ENCODE measurements at regions not wholly inside any gene's neighbourhood (a gene's known extent, or its start where the extent isn't known, plus 50 kb on each side); places are given as distances from the start of the nearest gene placed in this dataset.
"Not testable (repeated sequence)": the region's sequence is repeated elsewhere in the genome, so short reads cannot be mapped to it uniquely, and the experiment has no call there.

DNA sequence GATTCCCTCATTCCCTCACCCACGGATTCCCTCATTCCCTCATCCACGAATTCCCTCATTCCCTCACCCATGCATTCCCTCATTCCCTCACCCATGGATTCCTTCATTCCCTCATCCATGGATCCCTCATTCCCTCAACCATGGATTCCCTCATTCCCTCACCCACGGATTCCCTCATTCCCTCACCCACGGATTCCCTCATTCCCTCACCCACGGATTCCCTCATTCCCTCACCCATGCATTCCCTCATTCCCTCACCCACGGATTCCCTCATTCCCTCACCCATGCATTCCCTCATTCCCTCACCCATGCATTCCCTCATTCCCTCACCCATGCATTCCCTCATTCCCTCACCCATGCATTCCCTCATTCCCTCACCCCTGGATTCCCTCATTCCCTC lies 238.0 kb downstream of the TTLL2 start:
- ATAC-seq; H3K9me3 Mint-ChIP-seq; H3K27me3 Mint-ChIP-seq (ENCODE audit: low read depth); H3K4me1 Mint-ChIP-seq (ENCODE audit: low read depth); H3K36me3 Mint-ChIP-seq (ENCODE audit: insufficient read depth); DNase-seq; H3K4me3 Mint-ChIP-seq: not testable (repeated sequence)

DNA sequence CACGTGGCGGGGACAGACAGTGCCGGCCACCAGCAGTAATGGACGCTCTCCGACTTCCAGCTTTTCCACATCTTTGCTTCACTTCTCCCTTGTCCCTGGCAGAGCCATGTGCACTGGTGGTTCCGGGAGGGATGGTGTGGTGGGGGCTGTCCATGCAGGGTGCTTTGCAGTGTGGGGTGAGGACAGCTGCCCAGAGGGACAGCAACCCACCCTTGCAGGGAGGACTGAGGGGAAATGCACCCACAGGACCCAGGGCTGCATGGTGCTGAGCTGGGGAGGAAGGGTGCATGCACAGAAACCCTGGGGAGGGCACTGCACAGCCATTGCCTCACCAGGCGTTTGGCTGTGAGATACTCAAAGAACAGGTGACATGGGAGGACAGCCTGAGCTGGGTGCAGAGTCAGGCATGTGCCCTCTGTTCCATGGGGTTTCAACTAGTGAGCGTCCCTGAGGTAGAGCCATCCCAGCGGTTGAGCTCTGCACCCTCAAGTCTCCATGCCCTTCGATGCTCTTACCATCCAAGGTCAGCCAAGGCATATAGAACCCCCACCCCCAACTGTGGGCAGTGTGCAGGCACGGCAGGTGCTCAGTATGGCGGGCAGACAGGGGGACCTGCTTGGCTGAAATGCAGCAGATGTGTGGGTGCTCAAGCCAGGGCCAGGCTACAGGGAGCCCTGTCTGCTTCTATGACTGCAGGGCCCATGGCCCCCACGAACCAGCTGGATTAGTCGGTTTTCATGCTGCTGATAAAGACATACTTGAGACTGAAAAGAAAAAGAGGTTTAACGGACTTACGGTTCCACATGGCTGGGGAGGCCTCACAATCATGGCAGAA lies 239.7 kb downstream of the TTLL2 start:
- H3K4me3 Mint-ChIP-seq, result no peak overlapping the region
- peaks cover 9% of the 10 kb centered on the region for H3K27me3 Mint-ChIP-seq (ENCODE audit: low read depth)
- H3K9me3 Mint-ChIP-seq, result no peaks in the 10 kb centered on the region
- ATAC-seq, result no peak
- no peaks in the 10 kb centered on the region for H3K4me1 Mint-ChIP-seq (ENCODE audit: low read depth)
- H3K36me3 Mint-ChIP-seq (ENCODE audit: insufficient read depth), result no peaks in the 10 kb centered on the region
- DNase-seq, result no peak

DNA sequence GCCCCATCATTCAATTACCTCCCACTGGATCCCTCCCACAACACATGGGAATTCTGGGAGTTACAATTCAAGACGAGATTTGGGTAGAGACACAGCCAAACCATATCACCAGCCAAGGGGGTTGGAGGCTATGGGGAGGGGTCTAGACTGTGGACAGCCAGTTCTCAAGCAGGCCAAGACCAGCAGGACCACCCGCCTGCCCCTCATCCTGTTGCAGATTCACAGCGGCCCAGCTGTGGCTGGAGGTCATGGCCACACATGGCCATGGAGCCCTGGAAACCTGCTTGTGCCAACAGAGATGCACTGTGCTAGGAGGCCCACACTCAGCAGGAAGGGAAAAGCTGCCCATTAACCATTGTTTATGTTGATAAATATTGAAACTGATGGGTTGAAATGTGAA lies 240.5 kb downstream of the TTLL2 start:
- ATAC-seq, result no peak
- H3K4me1 Mint-ChIP-seq (ENCODE audit: low read depth), result no peaks in the 10 kb centered on the region
- H3K27me3 Mint-ChIP-seq (ENCODE audit: low read depth), result peaks cover 9% of the 10 kb centered on the region
- no peak for DNase-seq
- H3K9me3 Mint-ChIP-seq, result no peaks in the 10 kb centered on the region
- no peak overlapping the region for H3K4me3 Mint-ChIP-seq
- H3K36me3 Mint-ChIP-seq (ENCODE audit: insufficient read depth), result no peaks in the 10 kb centered on the region

DNA sequence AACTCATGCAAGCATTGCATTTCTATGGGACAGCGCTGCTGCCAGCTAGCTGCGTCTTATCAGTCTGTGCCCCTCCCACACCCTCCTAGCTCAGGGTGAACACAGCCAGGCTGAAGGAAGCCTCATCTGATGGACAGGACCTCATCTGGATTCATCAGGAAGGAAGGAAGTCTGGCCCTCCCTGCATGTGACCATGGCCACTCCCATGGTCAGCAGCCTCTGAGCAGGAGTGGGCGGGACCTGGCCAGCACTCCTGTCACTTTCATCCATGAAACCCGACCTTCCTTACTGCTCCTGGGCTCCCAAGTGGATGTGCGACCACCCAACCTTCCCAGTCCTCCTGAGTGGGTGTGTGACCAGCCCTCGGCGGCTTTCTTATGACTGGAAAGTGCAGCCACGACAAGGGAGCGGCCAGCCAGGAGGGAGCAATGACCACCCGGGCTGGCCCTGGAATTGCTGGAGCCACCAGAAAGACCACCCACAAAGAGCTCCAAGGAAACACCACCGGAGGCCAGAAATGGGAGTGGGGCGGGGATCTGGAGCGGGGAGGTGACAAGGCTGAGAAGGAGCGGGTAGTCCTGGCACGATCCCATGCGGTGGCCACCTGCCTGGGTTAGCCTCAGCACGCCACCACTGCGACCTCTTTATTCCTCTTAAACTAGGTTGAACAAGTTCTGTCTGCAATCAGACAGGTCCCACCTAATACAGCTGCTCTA lies 241.2 kb downstream of the TTLL2 start:
- Mint-ChIP-seq H3K4me1 (ENCODE audit: low read depth) (no peaks in the 10 kb centered on the region), H3K9me3 (no peaks in the 10 kb centered on the region), H3K4me3 (no peak overlapping the region), H3K36me3 (ENCODE audit: insufficient read depth) (no peaks in the 10 kb centered on the region), H3K27me3 (ENCODE audit: low read depth) (peaks cover 9% of the 10 kb centered on the region)
- DNase-seq, result no peak
- no peak for ATAC-seq

DNA sequence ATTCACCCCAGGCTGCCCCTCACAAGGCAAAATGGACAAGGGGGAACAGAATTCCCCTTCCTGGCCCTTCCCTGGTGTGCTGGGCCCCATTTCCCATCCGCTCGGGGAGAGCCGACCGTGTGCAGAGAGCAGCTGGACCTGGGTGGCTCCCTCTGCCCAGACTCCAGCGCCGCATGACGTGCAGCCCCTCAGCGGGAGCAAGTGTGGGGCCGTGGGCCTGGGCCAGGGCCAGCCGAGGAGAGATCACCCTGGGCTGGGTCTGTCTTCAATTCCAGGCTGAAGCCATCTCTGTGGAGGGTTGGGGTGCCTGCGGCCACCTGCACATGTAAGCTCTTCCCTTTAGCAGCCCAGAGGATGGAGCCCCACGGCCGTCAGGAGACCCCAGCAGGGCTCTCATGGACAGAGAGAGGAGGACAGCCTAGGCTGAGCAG lies 241.8 kb downstream of the TTLL2 start:
- no peaks in the 10 kb centered on the region for H3K9me3 Mint-ChIP-seq
- DNase-seq, result no peak
- no peaks in the 10 kb centered on the region for H3K4me1 Mint-ChIP-seq (ENCODE audit: low read depth)
- peak in 1 of 2 donors; percentile 18 for ATAC-seq
- H3K4me3 Mint-ChIP-seq, result no peak overlapping the region
- peaks cover 9% of the 10 kb centered on the region for H3K27me3 Mint-ChIP-seq (ENCODE audit: low read depth)
- H3K36me3 Mint-ChIP-seq (ENCODE audit: insufficient read depth), result no peaks in the 10 kb centered on the region

DNA sequence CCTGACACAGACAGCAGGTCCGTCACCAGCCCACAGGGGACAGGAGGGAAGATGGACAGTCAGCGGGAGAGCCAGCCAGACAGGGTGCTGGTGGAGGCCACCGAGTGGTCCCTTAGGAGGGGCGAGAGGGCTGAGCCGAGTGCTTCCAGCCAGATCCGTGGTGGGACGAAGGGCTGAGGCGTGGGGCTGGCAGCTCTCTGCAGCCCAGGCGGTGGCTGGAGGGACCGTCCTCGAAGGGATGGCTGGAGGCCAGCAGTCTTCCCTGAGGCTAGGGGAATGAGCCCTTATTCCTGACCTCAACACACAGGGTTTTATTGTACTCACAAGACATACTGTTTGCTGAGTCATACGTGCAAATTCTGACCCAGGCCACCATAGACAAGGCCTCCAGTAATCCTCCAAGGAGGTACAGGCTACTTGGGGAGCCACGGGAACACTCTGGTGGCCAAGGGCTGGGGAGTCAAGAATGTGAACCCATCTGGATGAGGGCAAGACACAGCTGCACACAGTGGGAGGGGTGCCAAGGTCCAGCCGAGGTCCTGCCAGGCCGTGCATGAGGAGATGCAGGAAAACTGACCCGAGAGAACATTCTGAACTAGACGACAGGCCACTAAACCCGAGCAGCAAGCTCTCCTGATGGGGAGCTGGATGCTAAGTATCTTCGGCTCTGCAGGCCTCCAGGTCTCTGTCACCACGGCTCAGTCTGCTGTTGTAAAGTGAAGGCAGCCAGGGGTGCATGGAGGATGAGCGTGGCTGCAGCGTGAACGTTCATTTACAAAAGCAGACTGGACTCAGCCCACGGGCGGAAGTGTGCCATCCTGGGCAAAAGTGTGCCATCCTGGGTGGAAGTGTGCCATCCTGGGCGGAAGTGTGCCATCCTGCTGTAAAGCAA lies 242.5 kb downstream of the TTLL2 start:
- Mint-ChIP-seq H3K27me3 (ENCODE audit: low read depth) (peaks cover 9% of the 10 kb centered on the region), H3K4me1 (ENCODE audit: low read depth) (no peaks in the 10 kb centered on the region), H3K36me3 (ENCODE audit: insufficient read depth) (no peaks in the 10 kb centered on the region), H3K9me3 (no peaks in the 10 kb centered on the region), H3K4me3 (no peak overlapping the region)
- ATAC-seq (peak in 1 of 2 donors; percentile 18), DNase-seq (no peak)

DNA sequence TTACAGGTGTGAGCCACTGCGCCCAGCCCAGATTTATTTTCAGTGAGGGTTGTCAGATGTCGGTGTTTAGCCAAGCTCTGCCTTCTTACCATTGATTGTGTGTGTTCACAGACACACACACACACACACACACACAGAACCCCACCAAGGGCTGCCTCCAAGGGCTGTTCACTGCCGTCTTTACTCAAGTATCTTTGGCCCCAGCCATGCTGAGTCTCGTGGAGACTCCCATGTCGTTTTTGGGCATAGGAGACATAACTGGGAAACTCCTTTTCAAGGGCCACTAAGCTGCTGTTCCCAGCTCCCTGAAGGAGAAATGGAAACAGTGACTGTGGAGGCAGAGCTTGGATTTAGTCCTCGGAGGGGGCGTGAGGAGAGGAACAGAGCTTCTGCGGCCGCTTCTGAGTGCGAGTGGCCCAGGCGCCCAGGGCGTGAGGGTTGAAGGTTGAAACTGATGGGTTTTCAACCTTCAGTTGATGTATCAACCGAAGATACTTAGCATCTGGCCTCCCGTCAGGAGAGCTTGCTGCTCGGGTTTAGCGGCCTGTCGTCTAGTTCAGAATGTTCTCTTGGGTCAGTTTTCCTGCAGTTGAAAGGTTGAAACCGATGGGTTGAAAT lies 243.6 kb downstream of the TTLL2 start:
- H3K27me3 Mint-ChIP-seq (ENCODE audit: low read depth), result peaks cover 9% of the 10 kb centered on the region
- no peaks in the 10 kb centered on the region for H3K9me3 Mint-ChIP-seq
- DNase-seq, result no peak
- ATAC-seq, result no peak
- H3K4me1 Mint-ChIP-seq (ENCODE audit: low read depth), result no peaks in the 10 kb centered on the region
- no peak overlapping the region for H3K4me3 Mint-ChIP-seq
- no peaks in the 10 kb centered on the region for H3K36me3 Mint-ChIP-seq (ENCODE audit: insufficient read depth)

DNA sequence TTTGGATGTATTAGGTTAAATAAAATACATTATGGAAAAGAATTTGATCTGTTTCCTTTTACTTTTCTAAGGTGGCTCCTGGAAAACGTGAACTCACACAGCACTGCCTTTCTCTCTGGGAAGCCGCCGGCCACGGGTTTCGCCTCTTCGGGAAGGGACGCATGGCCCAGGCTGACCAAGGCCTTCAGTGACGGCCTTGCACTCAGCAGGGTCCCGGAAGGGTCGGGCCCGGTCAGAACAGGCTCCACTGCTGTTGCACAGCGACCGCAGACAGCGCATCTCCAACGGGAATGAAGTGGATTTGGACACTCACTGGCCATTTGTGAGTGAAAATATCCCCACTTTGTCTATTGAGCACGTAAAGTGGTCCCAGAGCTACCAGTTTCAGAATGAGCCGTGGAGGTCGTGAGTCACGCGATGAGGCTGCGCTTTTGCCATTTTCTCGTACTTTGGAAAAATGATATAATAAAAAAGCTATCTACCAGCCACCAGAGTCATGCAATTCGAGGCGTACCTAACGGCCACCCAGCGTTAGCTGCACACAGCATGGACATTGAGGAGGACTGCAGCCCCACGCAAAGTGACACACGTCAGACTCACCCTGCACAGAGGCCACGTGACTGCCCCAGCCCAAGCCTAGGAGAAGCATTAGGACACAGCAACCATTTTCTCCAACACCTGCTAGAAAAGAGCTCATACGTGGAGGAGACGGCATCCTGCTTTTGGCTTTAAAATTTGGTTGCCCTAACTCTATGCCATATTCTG lies 244.3 kb downstream of the TTLL2 start:
- no peak for DNase-seq
- ATAC-seq, result no peak
- H3K9me3 Mint-ChIP-seq, result no peaks in the 10 kb centered on the region
- no peaks in the 10 kb centered on the region for H3K36me3 Mint-ChIP-seq (ENCODE audit: insufficient read depth)
- H3K4me1 Mint-ChIP-seq (ENCODE audit: low read depth), result no peaks in the 10 kb centered on the region
- H3K4me3 Mint-ChIP-seq, result no peak overlapping the region
- peaks cover 7% of the 10 kb centered on the region for H3K27me3 Mint-ChIP-seq (ENCODE audit: low read depth)

DNA sequence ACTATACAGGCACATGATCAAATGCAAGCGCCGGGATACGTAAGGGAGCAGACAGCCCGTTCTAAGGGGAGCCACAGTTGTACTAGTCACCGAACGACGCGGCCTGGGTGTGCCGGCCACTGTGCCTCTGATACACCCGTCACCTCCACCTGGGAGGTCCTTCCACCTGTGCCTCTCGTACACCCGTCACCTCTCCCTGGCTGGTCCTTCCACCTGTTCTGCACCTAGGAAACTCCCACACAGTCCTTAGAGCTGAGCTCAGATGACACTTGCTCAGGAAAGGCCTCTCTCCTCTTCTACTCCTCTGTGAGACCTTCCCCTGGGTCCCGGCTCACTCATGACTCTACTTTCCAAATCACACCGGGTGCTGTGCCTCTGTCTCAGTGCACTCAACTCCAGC lies 245.0 kb downstream of the TTLL2 start:
- DNase-seq, result no peak
- H3K4me1 Mint-ChIP-seq (ENCODE audit: low read depth), result no peaks in the 10 kb centered on the region

DNA sequence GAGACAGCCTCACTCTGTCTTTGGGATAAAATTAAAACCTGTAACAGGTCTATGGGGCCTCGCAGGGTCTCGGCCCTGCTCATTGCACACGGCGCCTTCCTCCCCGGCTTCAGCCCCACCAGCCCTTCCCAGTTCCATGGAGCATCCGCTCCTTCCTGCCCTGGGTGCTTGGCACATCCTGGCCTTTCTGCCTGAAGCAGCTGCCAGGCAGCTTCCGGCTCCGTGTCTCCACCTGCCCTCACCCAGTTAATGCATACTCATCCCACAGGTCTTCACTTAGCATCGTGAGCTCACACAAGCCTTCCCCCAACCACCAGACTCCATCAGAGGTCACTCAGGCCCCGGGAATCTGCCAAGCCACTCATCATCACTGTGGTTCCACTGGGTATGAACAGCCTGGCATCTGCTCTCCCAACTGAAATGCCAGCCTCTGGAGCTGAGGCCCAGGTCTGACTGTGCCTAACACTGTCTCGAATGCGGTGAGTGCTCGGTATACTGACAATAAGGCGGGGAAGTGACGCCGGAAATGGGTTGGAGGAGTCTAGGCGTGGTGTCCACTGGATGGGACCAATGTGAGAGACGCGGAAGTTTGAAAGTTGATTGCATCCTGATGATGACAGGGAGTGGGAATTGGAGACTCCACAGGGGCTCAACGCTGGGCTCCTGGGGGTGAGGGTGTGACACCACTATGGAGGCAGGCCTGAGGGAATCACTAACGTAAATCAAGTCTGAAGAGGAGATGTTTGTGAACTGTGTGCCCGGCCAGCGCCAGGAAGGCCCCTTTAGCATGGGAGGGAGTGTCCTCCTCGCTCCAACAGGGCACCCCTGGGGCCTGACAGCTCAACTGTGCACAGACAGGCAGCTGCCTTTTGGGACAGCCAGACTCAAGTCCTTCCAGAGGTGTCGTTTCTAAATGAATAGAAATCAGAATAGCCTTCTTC lies 245.8 kb downstream of the TTLL2 start:
- Mint-ChIP-seq H3K4me1 (ENCODE audit: low read depth) (no peaks in the 10 kb centered on the region), H3K9me3 (no peaks in the 10 kb centered on the region), H3K4me3 (no peak overlapping the region), H3K36me3 (ENCODE audit: insufficient read depth) (no peaks in the 10 kb centered on the region), H3K27me3 (ENCODE audit: low read depth) (peaks cover 2% of the 10 kb centered on the region)
- ATAC-seq (no peak), DNase-seq (no peak)

More for the DNA sequence above, 245.0 kb downstream of the TTLL2 start:
- Mint-ChIP-seq H3K4me3 (no peak overlapping the region), H3K36me3 (ENCODE audit: insufficient read depth) (no peaks in the 10 kb centered on the region), H3K27me3 (ENCODE audit: low read depth) (peaks cover 4% of the 10 kb centered on the region), H3K9me3 (no peaks in the 10 kb centered on the region)
- ATAC-seq, result no peak

DNA sequence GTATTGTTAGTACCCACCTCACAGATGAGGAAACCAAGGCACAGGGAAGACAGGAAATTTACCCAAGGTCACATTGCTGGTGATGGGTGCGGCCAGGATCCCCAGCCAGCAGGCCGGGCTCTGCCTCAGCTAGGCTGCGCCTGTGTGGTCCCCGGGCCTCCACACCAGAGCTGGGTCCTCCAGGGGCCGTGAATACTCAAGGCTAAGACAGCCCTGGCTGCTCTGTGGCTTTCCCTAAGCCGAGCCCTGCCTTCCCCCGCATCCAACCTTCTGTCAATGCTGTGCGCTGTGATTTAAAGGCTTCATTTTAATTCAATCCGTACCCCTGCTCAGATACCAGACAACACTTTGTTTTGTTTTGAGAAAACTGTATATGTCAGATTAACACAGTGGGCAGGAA lies 246.7 kb downstream of the TTLL2 start:
- Mint-ChIP-seq H3K9me3 (no peaks in the 10 kb centered on the region), H3K4me1 (ENCODE audit: low read depth) (no peaks in the 10 kb centered on the region), H3K27me3 (ENCODE audit: low read depth) (peaks cover 2% of the 10 kb centered on the region), H3K36me3 (ENCODE audit: insufficient read depth) (no peaks in the 10 kb centered on the region), H3K4me3 (no peak overlapping the region)
- ATAC-seq, result no peak
- no peak for DNase-seq

DNA sequence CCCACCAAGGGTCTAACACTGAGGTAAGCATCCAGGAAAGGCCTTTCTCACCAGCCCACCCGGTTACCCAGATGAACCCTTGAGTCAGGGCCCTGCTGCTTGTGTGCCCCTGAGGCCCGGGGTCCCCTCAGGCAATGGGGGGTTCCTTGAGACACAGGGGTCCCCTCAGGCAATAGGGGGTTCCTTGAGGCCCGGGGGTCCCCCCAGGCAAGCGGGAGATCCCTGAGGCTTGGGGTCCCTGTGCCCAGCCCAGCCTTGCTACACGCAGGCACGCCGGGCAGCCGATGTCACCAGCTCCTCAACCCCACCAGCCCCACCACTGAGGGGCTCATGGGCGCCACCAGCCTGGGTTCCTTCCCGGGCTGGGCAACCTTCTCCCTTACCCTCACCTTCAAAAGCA lies 247.2 kb downstream of the TTLL2 start:
- Mint-ChIP-seq H3K4me1 (ENCODE audit: low read depth) (no peaks in the 10 kb centered on the region), H3K9me3 (no peaks in the 10 kb centered on the region), H3K36me3 (ENCODE audit: insufficient read depth) (no peaks in the 10 kb centered on the region), H3K4me3 (no peak overlapping the region), H3K27me3 (ENCODE audit: low read depth) (peaks cover 2% of the 10 kb centered on the region)
- DNase-seq, result no peak
- no peak for ATAC-seq

DNA sequence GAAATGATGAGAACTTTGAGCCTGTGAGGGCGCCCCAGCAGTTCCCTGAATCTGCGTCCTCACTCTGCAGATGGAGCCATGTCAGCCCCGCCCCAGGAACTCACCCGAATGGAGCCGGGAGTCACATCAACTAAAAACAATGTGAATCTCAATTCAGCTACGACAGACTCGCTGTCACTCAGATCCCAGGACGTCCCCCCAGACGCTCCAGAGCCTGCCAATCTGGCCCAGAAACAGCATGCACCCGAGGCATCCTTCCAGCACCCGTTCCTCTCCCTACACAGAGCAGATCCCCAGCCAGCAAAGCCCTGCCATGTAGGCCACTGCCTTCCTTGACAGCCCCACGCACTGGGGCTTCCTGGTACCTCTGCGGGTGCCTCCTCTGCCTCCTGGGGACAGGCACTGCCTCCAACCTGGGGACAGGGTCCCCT lies 248.0 kb downstream of the TTLL2 start:
- Mint-ChIP-seq H3K4me3 (no peak overlapping the region), H3K27me3 (ENCODE audit: low read depth) (peaks cover 5% of the 10 kb centered on the region), H3K36me3 (ENCODE audit: insufficient read depth) (no peaks in the 10 kb centered on the region), H3K9me3 (no peaks in the 10 kb centered on the region), H3K4me1 (ENCODE audit: low read depth) (no peaks in the 10 kb centered on the region)
- DNase-seq (no peak), ATAC-seq (no peak)

Data from activated T-cell treated with anti-CD3 and anti-CD28 coated beads, Interleukin-2, amount 50 U/mL, for 4 hours (primary cell).